MCF 10A (cell line): ENCODE measurements at regions not wholly inside any gene's neighbourhood (a gene's known extent, or its start where the extent isn't known, plus 50 kb on each side); places are given as distances from the start of the nearest gene placed in this dataset.

Experiments used
- BruUV-seq: library from RNA; stranded (reverse); fragments of 400-500 nt; replicated peaks from 2 replicates; lab custom pipeline; 2021; lab: Mats Ljungman, UMichigan
- CTCF ChIA-PET: fragments of 300-600 bp; sonication (Branson Sonifier 250); formaldehyde crosslinking; extraction: SDS; loops from one replicate; lab custom pipeline; 2021; ENCODE audit warnings: antibody characterized with exemption, inconsistent platforms; lab: Yijun Ruan, JAX
- POLR2A ChIA-PET: fragments of 300-600, 350-650 bp; sonication (Branson Sonifier 250); formaldehyde crosslinking; extraction: SDS; loops from one replicate; lab custom pipeline; 2020; ENCODE audit warnings: antibody characterized with exemption, inconsistent platforms; lab: Yijun Ruan, JAX
- DNase-seq: peaks from one replicate; pipeline ENCODE4 v3.0.0-alpha.2; 2018; ENCODE audit not compliant: unreplicated experiment
- H3K27ac Mint-ChIP-seq: one replicate; pipeline ENCODE4 v1.8.0; 2022; ENCODE audit warnings: mild to moderate bottlenecking, low read depth, mixed read lengths; ENCODE audit not compliant: unreplicated experiment
- H3K27me3 Mint-ChIP-seq: one replicate; pipeline ENCODE4 v1.8.0; 2022; ENCODE audit warnings: mixed read lengths; ENCODE audit not compliant: insufficient read depth, unreplicated experiment
- H3K36me3 Mint-ChIP-seq: one replicate; pipeline ENCODE4 v1.8.0; 2022; ENCODE audit warnings: mild to moderate bottlenecking, moderate library complexity, mixed read lengths; ENCODE audit not compliant: insufficient read depth, unreplicated experiment
- H3K4me1 Mint-ChIP-seq: one replicate; pipeline ENCODE4 v1.8.0; 2022; ENCODE audit warnings: mixed read lengths; ENCODE audit not compliant: insufficient read depth, unreplicated experiment
- H3K4me3 Mint-ChIP-seq: one replicate; pipeline ENCODE4 v1.8.0; 2022; ENCODE audit warnings: mild to moderate bottlenecking, moderate library complexity, mixed read lengths; ENCODE audit not compliant: unreplicated experiment
- H3K9me3 Mint-ChIP-seq: one replicate; pipeline ENCODE4 v1.8.0; 2022; ENCODE audit warnings: mixed read lengths; ENCODE audit not compliant: unreplicated experiment
- intact Hi-C: fragments of 100-400 bp; cut with micrococcal nuclease; formaldehyde crosslinking; loops from 2 replicates; pipeline ENCODE4 v1.14.1; 2022
- TF ChIP-seq, protein P1 (sequence below): fragments of 200-600 bp; IDR thresholded peaks from one replicate; pipeline ENCODE4 v1.8.0; 2022; ENCODE audit warnings: antibody characterized with exemption, mild to moderate bottlenecking; ENCODE audit not compliant: unreplicated experiment

DNA sequence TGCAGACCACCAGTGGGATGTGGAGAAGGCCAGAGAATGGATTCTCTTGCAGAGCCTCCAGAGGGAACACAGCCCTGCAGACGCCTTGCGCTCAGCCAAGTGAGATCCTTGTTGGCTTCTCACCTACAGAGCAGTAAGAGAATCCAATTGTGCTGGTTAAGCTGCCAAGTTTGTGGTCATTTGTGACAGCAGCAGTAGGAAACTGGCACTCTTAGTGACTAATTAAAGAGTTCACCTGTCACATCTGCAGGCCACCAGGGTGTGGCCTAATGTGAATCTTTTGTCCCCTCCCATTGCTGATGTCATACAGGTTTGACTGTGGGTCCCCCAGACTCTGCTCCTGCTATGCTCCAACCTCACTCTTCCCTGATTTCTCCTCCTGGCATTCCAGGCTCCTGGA is 235.9 kb downstream of the TFCP2L1 start:
- H3K4me3 Mint-ChIP-seq: no peak overlapping the region
- intact Hi-C loops: no loop called here
- TF ChIP-seq, protein P1, sequence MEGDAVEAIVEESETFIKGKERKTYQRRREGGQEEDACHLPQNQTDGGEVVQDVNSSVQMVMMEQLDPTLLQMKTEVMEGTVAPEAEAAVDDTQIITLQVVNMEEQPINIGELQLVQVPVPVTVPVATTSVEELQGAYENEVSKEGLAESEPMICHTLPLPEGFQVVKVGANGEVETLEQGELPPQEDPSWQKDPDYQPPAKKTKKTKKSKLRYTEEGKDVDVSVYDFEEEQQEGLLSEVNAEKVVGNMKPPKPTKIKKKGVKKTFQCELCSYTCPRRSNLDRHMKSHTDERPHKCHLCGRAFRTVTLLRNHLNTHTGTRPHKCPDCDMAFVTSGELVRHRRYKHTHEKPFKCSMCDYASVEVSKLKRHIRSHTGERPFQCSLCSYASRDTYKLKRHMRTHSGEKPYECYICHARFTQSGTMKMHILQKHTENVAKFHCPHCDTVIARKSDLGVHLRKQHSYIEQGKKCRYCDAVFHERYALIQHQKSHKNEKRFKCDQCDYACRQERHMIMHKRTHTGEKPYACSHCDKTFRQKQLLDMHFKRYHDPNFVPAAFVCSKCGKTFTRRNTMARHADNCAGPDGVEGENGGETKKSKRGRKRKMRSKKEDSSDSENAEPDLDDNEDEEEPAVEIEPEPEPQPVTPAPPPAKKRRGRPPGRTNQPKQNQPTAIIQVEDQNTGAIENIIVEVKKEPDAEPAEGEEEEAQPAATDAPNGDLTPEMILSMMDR: no peak
- H3K27me3 Mint-ChIP-seq: no peaks in the 10 kb centered on the region
- BruUV-seq: no TSS peak
- H3K9me3 Mint-ChIP-seq: no peaks in the 10 kb centered on the region
- no peaks in the 10 kb centered on the region for H3K4me1 Mint-ChIP-seq
- no peak for DNase-seq
- no peak overlapping the region for H3K27ac Mint-ChIP-seq
- H3K36me3 Mint-ChIP-seq: no peaks in the 10 kb centered on the region
- ChIA-PET CTCF (interaction anchor here (0.6 to 1.2 kb wide), 2 partner anchors 22 to 224 kb away, joined by 3 to 4 read pairs; no protein-coding TSS in a partner anchor), POLR2A (no interaction called here)

DNA sequence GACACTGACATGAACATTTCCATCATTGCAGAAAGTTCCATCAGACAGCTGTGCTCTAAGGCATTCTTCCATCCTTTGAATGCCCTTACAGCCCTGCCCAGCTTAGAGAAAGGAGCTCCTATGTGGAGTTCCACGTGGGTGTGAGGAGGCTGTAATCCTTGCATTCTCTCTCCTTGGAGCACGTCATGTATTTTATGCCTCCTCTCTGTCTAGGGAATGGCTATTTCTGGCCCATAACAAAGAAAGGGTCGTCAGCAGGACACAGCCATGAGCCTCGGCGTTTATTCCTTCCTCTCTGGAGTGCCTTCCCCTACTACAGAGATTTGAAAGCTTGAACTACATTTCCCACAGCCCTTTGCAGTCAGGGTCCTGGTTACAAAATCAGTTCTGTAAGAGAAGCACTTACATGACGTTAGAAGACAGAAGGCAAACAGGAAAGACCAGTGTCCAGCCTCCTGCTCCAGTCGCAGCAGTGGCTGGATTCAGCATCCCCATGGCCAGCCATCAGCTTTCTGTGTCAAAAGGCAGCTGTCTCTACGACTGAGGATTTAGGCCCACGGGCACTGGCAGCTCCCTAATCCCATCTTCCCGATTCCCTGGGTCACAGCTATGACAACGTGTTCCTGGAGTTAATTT is 234.9 kb downstream of the TFCP2L1 start:
- Mint-ChIP-seq H3K4me3 (no peak overlapping the region), H3K4me1 (no peaks in the 10 kb centered on the region), H3K36me3 (no peaks in the 10 kb centered on the region), H3K9me3 (no peaks in the 10 kb centered on the region), H3K27ac (no peak overlapping the region), H3K27me3 (no peaks in the 10 kb centered on the region)
- no TSS peak for BruUV-seq
- ChIA-PET POLR2A (no interaction called here), CTCF (interaction anchor here (0.6 to 1.3 kb wide), 3 partner anchors 20 to 310 kb away, joined by 4 to 6 read pairs (median 4); no protein-coding TSS in a partner anchor)
- intact Hi-C loops: no loop called here
- no peak for DNase-seq
- TF ChIP-seq, protein P1: no peak

DNA sequence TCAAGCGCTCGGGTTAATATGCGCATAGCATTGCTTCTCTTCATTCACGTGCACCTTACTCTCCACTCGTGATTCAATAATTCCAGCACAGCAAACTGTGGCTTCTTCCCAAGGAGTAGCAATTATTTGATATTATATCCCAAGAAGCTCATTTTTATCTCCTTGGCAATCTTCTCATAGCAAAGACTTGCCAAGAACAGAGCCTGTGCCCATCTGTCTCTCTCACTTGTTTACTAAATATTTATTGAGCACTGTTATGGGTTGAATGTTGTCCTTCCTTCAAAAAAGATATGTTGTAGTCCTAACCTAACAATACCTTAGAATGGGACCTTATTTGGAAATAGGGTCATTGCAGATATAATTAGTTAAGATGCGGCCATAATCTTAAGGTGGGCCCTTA is 233.7 kb downstream of the TFCP2L1 start:
- no peaks in the 10 kb centered on the region for H3K36me3 Mint-ChIP-seq
- peaks cover 9% of the 10 kb centered on the region for H3K27me3 Mint-ChIP-seq
- ChIA-PET POLR2A (no interaction called here), CTCF (interaction anchor here (0.6 to 1.2 kb wide), 5 partner anchors 27 to 1647 kb away, joined by 3 to 4 read pairs (median 3); no protein-coding TSS in a partner anchor)
- TF ChIP-seq, protein P1: no peak
- DNase-seq: no peak
- H3K27ac Mint-ChIP-seq: no peak overlapping the region
- H3K9me3 Mint-ChIP-seq: no peaks in the 10 kb centered on the region
- no peaks in the 10 kb centered on the region for H3K4me1 Mint-ChIP-seq
- no TSS peak for BruUV-seq
- intact Hi-C loops: no loop called here
- H3K4me3 Mint-ChIP-seq: no peak overlapping the region

DNA sequence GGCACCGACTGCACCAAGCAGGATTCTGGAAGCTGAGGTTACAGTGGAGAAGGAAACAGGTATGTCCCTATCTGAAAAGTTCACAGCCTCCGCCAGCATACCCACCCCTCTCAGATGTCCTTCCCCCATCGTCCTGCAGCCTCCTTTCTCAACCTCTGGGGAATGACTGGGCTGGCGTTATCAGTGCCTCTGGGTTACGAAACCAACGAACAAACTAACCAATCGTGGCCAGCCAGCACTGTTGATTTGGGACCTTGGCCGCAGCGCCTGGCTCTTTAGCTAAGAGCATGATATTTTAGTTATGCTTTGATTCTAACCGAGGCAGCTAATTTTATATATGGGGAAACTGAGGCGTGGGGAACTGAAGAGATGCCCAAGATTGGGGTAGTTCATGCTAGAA is 233.0 kb downstream of the TFCP2L1 start:
- Mint-ChIP-seq H3K4me1 (no peaks in the 10 kb centered on the region), H3K9me3 (no peaks in the 10 kb centered on the region), H3K36me3 (no peaks in the 10 kb centered on the region), H3K27me3 (peaks cover 10% of the 10 kb centered on the region), H3K27ac (no peak overlapping the region), H3K4me3 (no peak overlapping the region)
- ChIA-PET POLR2A (no interaction called here), CTCF (interaction anchor here (1.2 to 1.4 kb wide), 2 partner anchors 27 to 371 kb away, joined by 3 read pairs; no protein-coding TSS in a partner anchor)
- TF ChIP-seq, protein P1: no peak
- DNase-seq: no peak
- no TSS peak for BruUV-seq
- intact Hi-C loops: no loop called here
